GM23248 (cell line): ENCODE measurements at regions not wholly inside any gene's neighbourhood (a gene's known extent, or its start where the extent isn't known, plus 50 kb on each side); places are given as distances from the start of the nearest gene placed in this dataset.

Source experiments
- EZH2 ChIP-seq: fragments of 200-600 bp; sonication (generic); IDR thresholded peaks from 2 replicates; pipeline ENCODE4 v1.6.1; 2018; ENCODE audit warnings: antibody characterized with exemption, mild to moderate bottlenecking; ENCODE audit not compliant: insufficient read depth, poor library complexity, severe bottlenecking
- EZH2phosphoT487 ChIP-seq: fragments of 200-600 bp; sonication (generic); IDR thresholded peaks from 2 replicates; pipeline ENCODE4 v1.6.1; 2018; ENCODE audit warnings: antibody characterized with exemption, moderate library complexity, mild to moderate bottlenecking, low read depth; ENCODE audit not compliant: insufficient read depth

GRCh38 chr14:25832585-25832984 lies 765.2 kb downstream of the NOVA1 start:
- no peak for TF ChIP-seq EZH2phosphoT487
- TF ChIP-seq EZH2: no peak
